Panc1 (cell line): ENCODE measurements at regions not wholly inside any gene's neighbourhood (a gene's known extent, or its start where the extent isn't known, plus 50 kb on each side); places are given as distances from the start of the nearest gene placed in this dataset.

ENCODE experiments used
- ATAC-seq: fragments of 200-7000 bp; cut with Tn5 transposase; 2 replicates; pipeline ENCODE4 v1.9.1; 2020; ENCODE audit warnings: mild to moderate bottlenecking, moderate library complexity
- BruUV-seq: library from RNA; stranded (reverse); fragments of 400-500 nt; replicated peaks from 2 replicates; lab custom pipeline; 2021; lab: Mats Ljungman, UMichigan
- CTCF ChIA-PET: fragments of 300-600 bp; sonication (Branson Sonifier 250); formaldehyde crosslinking; loops from one replicate; lab custom pipeline; 2022; ENCODE audit warnings: antibody characterized with exemption; lab: Charles Lee
- POLR2A ChIA-PET: fragments of 300-600 bp; sonication (Branson Sonifier 250); formaldehyde crosslinking; loops from one replicate; lab custom pipeline; 2022; ENCODE audit warnings: antibody characterized with exemption; lab: Charles Lee
- DNase-seq: peaks from one replicate; pipeline ENCODE4 v3.0.0-alpha.2; 2010; ENCODE audit warnings: low read depth, low spot score
- H3K27ac ChIP-seq: 2 replicates; pipeline ENCODE4 v1.5.1; 2011; ENCODE audit warnings: mild to moderate bottlenecking, low read length, inconsistent platforms
- H3K27me3 ChIP-seq: fragments of 200-500 bp; sonication (Bioruptor generic); 2 replicates; pipeline ENCODE4 v1.6.0; 2014; ENCODE audit warnings: low read length, inconsistent platforms; ENCODE audit not compliant: control insufficient read depth, insufficient read depth
- H3K36me3 ChIP-seq: fragments of 200-500 bp; sonication (Bioruptor generic); 2 replicates; pipeline ENCODE4 v1.5.1; 2014; ENCODE audit warnings: inconsistent platforms, mild to moderate bottlenecking, low read length, moderate library complexity; ENCODE audit not compliant: control insufficient read depth, insufficient read depth
- H3K4me1 ChIP-seq: 2 replicates; pipeline ENCODE4 v1.5.1; 2011; ENCODE audit warnings: inconsistent platforms, mild to moderate bottlenecking, low read length, moderate library complexity; ENCODE audit not compliant: control insufficient read depth, insufficient read depth
- H3K4me3 ChIP-seq, 2 experiments: 2 replicates each; pipeline ENCODE4 v1.5.1; 2011 to 2012; ENCODE audit warnings: low read depth in 2 of 2, low read length in 2 of 2, mild to moderate bottlenecking in 2 of 2, inconsistent platforms in 1 of 2, moderate library complexity in 1 of 2
- H3K9me3 ChIP-seq: fragments of 200-500 bp; sonication (Bioruptor generic); 2 replicates; pipeline ENCODE4 v1.5.1; 2014; ENCODE audit warnings: low read depth, mild to moderate bottlenecking, inconsistent platforms, low read length, moderate library complexity; ENCODE audit not compliant: control insufficient read depth, insufficient read depth
- CTCF ChIP-seq: fragments of 450-650 bp; IDR thresholded peaks from 2 replicates; pipeline ENCODE4 v1.5.1; 2017; ENCODE audit warnings: mild to moderate bottlenecking
- POLR2AphosphoS5 ChIP-seq: IDR thresholded peaks from 2 replicates; pipeline ENCODE4 v1.6.1; 2012; ENCODE audit warnings: mild to moderate bottlenecking, low read depth, low read length, moderate library complexity
- REST ChIP-seq, 2 experiments: IDR thresholded peaks; 2 replicates each; pipeline ENCODE4 v1.6.1; 2011 to 2012; ENCODE audit warnings: low read depth in 2 of 2, control low read depth in 1 of 2, low read length in 1 of 2, mild to moderate bottlenecking in 1 of 2, moderate library complexity in 1 of 2; ENCODE audit not compliant: insufficient read depth in 1 of 2
- SIN3A ChIP-seq: IDR thresholded peaks from 2 replicates; pipeline ENCODE4 v1.6.1; 2012; ENCODE audit warnings: low read depth, mild to moderate bottlenecking, low read length, moderate library complexity, borderline replicate concordance; ENCODE audit not compliant: insufficient read depth
- TCF7L2 ChIP-seq: IDR thresholded peaks from 2 replicates; pipeline ENCODE4 v1.6.1; 2011; ENCODE audit warnings: mild to moderate bottlenecking, low read depth, low read length, inconsistent platforms
- in situ Hi-C: cut with HindIII; loops from 2 replicates; pipeline ENCODE4 v1.10.0; 2016; ENCODE audit warnings: low sequenced_read_pairs, low pct_unique_long_range_greater_than_20kb
- intact Hi-C: fragments of 100-400 bp; cut with micrococcal nuclease; formaldehyde crosslinking; loops from one replicate; pipeline ENCODE4 v1.10.0; 2022; ENCODE audit not compliant: unreplicated experiment

GRCh38 chr1:29804181-29804899, 568.0 kb downstream of the PTPRU start:
- in situ Hi-C loops (no loop called here), intact Hi-C loops (no loop called here)
- Histone ChIP-seq H3K27ac (no peak overlapping the region), H3K27me3 (no peaks in the 10 kb centered on the region), H3K36me3 (no peaks in the 10 kb centered on the region), H3K9me3 (no peaks in the 10 kb centered on the region), H3K4me3 (no peak overlapping the region), H3K4me1 (no peaks in the 10 kb centered on the region)
- BruUV-seq: no TSS peak
- DNase-seq: no peak
- no peak for TF ChIP-seq REST (IDR thresholded peaks at IDR 0.05; ENCODE audit: insufficient read depth in 1 of 2, low read depth in 2 of 2, low read length in 1 of 2)
- no peak for TF ChIP-seq POLR2AphosphoS5
- TF ChIP-seq SIN3A: no peak
- TF ChIP-seq TCF7L2: no peak
- TF ChIP-seq CTCF: no peak
- ATAC-seq: no peak
- ChIA-PET POLR2A (no interaction called here), CTCF (no interaction called here)

- ATAC-seq (no peak), DNase-seq (no peak)
- no peak overlapping the region for H3K4me3 ChIP-seq
- H3K36me3 ChIP-seq: no peaks in the 10 kb centered on the region
- no peaks in the 10 kb centered on the region for H3K4me1 ChIP-seq
- TF ChIP-seq SIN3A: no peak
- TF ChIP-seq CTCF: no peak
- no peak for TF ChIP-seq POLR2AphosphoS5
- no peak for TF ChIP-seq REST (IDR thresholded peaks at IDR 0.05; ENCODE audit: insufficient read depth in 1 of 2, low read depth in 2 of 2, low read length in 1 of 2)
- TF ChIP-seq TCF7L2: no peak
- no peak overlapping the region for H3K27ac ChIP-seq
- intact Hi-C loops: no loop called here
- in situ Hi-C loops: no loop called here
- ChIA-PET POLR2A (no interaction called here), CTCF (no interaction called here)
- H3K9me3 ChIP-seq: no peaks in the 10 kb centered on the region
- no peaks in the 10 kb centered on the region for H3K27me3 ChIP-seq
- no TSS peak for BruUV-seq
Measured at GRCh38 chr1:29803486-29803885, 567.2 kb downstream of the PTPRU start.
